ENCODE measurements at regions not wholly inside any gene's neighbourhood (a gene's known extent, or its start where the extent isn't known, plus 50 kb on each side); places are given as distances from the start of the nearest gene placed in this dataset.

DNA sequence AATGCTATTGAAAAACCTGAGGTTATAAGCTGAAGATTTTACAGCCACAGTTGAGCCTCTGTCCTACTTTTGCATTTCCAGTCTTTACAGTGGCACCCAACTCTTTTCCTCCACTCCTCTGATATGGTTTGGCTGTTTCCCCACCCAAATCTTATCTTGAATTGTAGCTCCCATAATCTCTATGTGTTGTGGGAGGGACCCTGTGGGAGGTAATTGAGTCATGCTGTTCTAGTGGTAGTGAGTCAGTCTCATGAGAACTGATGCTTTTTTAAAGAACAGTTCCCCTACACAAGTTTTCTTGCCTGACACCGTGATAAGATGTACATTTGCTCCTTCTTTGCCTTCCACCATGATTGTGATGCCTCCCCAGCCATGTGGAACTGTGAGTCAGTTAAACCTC is 646.1 kb upstream of the SEMA6A start:
- Histone ChIP-seq H3K79me1 (ENCODE audit: insufficient read depth, low read depth, low read length, poor library complexity, severe bottlenecking) (no peaks in the 10 kb centered on the region), H3K23ac (ENCODE audit: insufficient read length, low read depth, low read length) (no peak overlapping the region), H2BK15ac (ENCODE audit: low read depth, low read length) (no peak overlapping the region), H3K4ac (ENCODE audit: low read depth, low read length) (no peak overlapping the region), H4K8ac (replicated peaks; ENCODE audit: insufficient read length, low read depth, low read length) (no peak overlapping the region), H3T11ph (ENCODE audit: low read length) (no peak overlapping the region), H3K56ac (ENCODE audit: insufficient read length, low read depth, low read length) (no peak overlapping the region), H4K5ac (ENCODE audit: insufficient read length, low read depth, low read length) (no peak overlapping the region), H2AFZ (ENCODE audit: low read length) (no peak overlapping the region), H3K9ac (ENCODE audit: extremely low read depth, insufficient read length, low read length) (no peak overlapping the region), H3K9me3 (ENCODE audit: control insufficient read depth, low read depth, low read length) (no peaks in the 10 kb centered on the region), H3K14ac (ENCODE audit: insufficient read depth, low read length) (no peak overlapping the region), H3K4me2 (ENCODE audit: insufficient read depth, insufficient read length, low read length) (no peak overlapping the region), H2AK5ac (ENCODE audit: insufficient read length, low read length) (no peak overlapping the region), H3K27ac (ENCODE audit: insufficient read length, low read depth, low read length) (no peak overlapping the region), H2BK120ac (ENCODE audit: low read depth, low read length, poor library complexity, severe bottlenecking) (no peak overlapping the region), H3K23me2 (ENCODE audit: insufficient read length, low read depth, low read length, poor library complexity, severe bottlenecking) (no peaks in the 10 kb centered on the region), H3K18ac (ENCODE audit: insufficient read length, low read depth, low read length) (no peak overlapping the region), H3K4me1 (ENCODE audit: insufficient read depth, low read length) (no peaks in the 10 kb centered on the region), H2BK5ac (ENCODE audit: insufficient read length, low read length) (no peak overlapping the region), H2BK20ac (ENCODE audit: low read depth, low read length, poor library complexity, severe bottlenecking) (no peak overlapping the region), H4K20me1 (ENCODE audit: control insufficient read depth, insufficient read depth, insufficient read length) (no peaks in the 10 kb centered on the region), H3K27me3 (ENCODE audit: insufficient read depth, low read length) (no peaks in the 10 kb centered on the region), H2BK12ac (ENCODE audit: insufficient read length, low read depth, low read length) (no peak overlapping the region), H3K79me2 (ENCODE audit: insufficient read depth, low read length) (no peaks in the 10 kb centered on the region), H4K91ac (ENCODE audit: insufficient read length, low read depth, low read length) (no peak overlapping the region)
- H3K4me3 Mint-ChIP-seq, result no peak overlapping the region
- TF ChIP-seq, protein P1, sequence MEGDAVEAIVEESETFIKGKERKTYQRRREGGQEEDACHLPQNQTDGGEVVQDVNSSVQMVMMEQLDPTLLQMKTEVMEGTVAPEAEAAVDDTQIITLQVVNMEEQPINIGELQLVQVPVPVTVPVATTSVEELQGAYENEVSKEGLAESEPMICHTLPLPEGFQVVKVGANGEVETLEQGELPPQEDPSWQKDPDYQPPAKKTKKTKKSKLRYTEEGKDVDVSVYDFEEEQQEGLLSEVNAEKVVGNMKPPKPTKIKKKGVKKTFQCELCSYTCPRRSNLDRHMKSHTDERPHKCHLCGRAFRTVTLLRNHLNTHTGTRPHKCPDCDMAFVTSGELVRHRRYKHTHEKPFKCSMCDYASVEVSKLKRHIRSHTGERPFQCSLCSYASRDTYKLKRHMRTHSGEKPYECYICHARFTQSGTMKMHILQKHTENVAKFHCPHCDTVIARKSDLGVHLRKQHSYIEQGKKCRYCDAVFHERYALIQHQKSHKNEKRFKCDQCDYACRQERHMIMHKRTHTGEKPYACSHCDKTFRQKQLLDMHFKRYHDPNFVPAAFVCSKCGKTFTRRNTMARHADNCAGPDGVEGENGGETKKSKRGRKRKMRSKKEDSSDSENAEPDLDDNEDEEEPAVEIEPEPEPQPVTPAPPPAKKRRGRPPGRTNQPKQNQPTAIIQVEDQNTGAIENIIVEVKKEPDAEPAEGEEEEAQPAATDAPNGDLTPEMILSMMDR (conservative IDR thresholded peaks at IDR 0.05), result no peak
- peaks cover 0 to 1% (median 0%) of the 10 kb centered on the region in 3 experiments; a peak in 2 of 7 replicates for H3K36me3 Mint-ChIP-seq (ENCODE audit: insufficient read depth in 1 of 3, low read depth in 3 of 3)
- H3K4me1 Mint-ChIP-seq, result peaks cover 7 to 8% of the 10 kb centered on the region in 2 experiments
- H3K27ac Mint-ChIP-seq, result no peak overlapping the region
- DNase-seq, result no peak
- H3K9me3 Mint-ChIP-seq, result peaks cover 0 to 3% of the 10 kb centered on the region in 2 experiments; a peak in 2 of 5 replicates
- WGBS (ENCODE audit: extremely low coverage, insufficient read length, low lambda C conversion rate), result no CpG with 5 or more reads among the region's 1 CpG
- H3K27me3 Mint-ChIP-seq (ENCODE audit: low read depth), result no peaks in the 10 kb centered on the region
